ENCODE measurements at regions not wholly inside any gene's neighbourhood (a gene's known extent, or its start where the extent isn't known, plus 50 kb on each side); places are given as distances from the start of the nearest gene placed in this dataset.

DNA sequence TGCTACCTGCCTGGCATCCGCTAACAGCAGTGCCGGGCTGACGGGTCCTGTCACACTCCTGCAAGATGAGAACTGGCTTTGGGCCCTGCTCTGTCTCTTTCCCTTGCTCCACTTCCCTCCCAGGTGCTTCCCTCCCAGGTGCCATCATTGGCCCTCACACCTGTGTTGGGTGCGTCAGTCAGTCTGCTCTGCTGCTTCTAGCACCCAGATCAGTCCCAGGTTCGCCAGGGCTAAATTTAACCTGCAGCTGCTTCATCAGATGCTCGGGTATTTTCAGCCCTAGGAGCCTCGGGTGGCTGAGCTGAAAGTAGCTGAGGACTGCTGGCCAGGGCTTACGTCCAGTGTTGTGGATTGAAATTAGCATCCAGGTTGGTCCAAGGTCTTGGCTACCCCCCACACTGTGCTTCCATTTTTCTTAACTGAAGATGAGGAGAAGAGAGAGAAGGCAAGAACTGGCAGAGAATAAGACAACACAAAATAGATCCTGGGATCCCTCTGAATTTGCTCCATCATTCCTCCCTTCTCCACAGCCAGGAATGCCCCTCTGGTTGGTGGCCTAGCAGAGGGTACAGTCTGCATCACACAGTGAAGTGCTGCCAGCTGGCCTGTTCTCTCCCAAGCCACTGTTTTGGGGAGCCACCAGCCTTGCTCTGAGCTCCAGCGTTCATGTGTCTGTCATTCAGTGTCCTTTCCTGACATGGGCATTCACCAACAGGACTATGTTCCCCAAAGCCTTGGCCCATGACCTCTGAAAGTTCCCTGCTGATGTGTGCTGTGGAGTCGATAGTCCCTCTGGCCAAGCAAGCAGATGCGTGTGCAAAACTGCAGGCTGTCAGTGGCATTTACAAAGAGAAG lies 65.9 kb upstream of the SYPL1 start:
- no peak for DNase-seq
- Histone ChIP-seq H3K27me3 (no peaks in the 10 kb centered on the region), H3K4me1 (no peaks in the 10 kb centered on the region), H3K36me3 (no peaks in the 10 kb centered on the region), H3K4me3 (ENCODE audit: low read depth, low read length) (no peak overlapping the region), H3K9me3 (no peaks in the 10 kb centered on the region)
- TF ChIP-seq, protein P1, sequence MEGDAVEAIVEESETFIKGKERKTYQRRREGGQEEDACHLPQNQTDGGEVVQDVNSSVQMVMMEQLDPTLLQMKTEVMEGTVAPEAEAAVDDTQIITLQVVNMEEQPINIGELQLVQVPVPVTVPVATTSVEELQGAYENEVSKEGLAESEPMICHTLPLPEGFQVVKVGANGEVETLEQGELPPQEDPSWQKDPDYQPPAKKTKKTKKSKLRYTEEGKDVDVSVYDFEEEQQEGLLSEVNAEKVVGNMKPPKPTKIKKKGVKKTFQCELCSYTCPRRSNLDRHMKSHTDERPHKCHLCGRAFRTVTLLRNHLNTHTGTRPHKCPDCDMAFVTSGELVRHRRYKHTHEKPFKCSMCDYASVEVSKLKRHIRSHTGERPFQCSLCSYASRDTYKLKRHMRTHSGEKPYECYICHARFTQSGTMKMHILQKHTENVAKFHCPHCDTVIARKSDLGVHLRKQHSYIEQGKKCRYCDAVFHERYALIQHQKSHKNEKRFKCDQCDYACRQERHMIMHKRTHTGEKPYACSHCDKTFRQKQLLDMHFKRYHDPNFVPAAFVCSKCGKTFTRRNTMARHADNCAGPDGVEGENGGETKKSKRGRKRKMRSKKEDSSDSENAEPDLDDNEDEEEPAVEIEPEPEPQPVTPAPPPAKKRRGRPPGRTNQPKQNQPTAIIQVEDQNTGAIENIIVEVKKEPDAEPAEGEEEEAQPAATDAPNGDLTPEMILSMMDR (IDR thresholded peaks at IDR 0.05; ENCODE audit: low read depth, low read length), result no peak

DNA sequence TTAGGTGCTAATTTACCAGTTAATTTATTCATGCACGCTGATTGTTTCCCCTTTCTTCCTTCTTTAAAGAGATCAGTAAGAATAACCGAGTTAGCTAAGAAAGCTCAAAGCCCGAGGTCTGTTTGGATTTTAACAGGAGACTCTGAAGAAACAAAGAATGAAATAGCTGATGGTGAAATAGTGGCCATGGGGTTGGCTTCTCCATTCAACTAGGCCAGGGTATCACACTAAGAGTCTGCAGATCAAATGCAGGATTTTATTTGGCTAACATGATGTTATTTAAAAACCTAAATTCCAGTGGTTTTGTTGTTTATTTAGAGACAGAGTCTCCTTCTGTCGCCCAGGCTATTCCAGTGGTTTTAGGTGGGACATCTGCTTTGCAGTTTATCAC lies 65.2 kb upstream of the SYPL1 start:
- TF ChIP-seq, protein P1 (IDR thresholded peaks at IDR 0.05; ENCODE audit: low read depth, low read length), result no peak
- no peaks in the 10 kb centered on the region for H3K4me1 ChIP-seq

DNA sequence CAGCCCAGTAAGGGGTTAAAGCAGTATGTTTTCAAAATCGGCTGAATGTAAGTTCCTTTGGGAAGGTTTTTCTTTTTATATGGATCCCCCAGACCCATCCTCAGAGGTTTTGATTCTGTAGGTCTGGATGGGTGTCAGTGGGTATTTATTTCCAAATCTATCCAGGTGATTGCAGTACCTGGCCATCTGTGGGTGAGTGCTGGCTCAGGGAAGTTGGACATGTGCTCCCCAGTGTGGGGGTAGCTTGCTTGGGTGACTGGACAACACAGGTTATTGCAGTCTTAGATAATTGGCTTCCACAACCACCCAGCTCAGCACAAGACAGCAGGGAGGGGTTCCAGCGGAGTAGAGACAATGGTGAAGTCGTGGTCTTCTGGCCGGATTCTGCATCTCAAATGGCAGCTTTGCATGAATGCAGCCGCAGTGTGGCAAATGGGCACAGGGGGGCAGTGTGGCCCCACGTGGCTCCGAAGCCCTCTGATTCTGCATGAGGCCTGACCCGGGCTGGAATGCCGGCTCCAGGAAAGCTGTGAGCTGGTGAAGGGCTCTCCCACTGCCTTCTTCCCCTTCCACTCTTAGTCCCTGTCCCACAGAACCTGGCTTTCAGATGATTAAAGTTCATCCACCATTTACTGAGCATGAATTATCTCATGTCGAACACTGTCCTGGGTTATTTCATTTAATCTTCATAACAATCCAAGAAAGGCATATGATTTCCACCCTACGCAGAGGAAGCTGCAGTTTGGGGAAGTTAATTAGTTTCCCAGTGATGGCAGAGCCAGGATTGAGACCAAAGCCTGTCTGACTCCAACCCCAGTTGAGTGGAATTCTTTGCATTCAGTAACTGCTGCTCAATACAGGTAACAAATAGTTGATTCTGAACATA lies 64.5 kb upstream of the SYPL1 start:
- Histone ChIP-seq H3K27me3 (no peaks in the 10 kb centered on the region), H3K4me3 (ENCODE audit: low read depth, low read length) (no peak overlapping the region), H3K4me1 (no peaks in the 10 kb centered on the region), H3K36me3 (no peaks in the 10 kb centered on the region), H3K9me3 (no peaks in the 10 kb centered on the region)
- DNase-seq, result peak; percentile 84
- TF ChIP-seq, protein P1 (IDR thresholded peaks at IDR 0.05; ENCODE audit: low read depth, low read length), result peak; percentile 95

More for the DNA sequence above, 65.2 kb upstream of the SYPL1 start:
- H3K4me3 ChIP-seq (ENCODE audit: low read depth, low read length), result no peak overlapping the region
- no peaks in the 10 kb centered on the region for H3K36me3 ChIP-seq
- H3K9me3 ChIP-seq, result no peaks in the 10 kb centered on the region
- DNase-seq, result no peak
- no peaks in the 10 kb centered on the region for H3K27me3 ChIP-seq

DNA sequence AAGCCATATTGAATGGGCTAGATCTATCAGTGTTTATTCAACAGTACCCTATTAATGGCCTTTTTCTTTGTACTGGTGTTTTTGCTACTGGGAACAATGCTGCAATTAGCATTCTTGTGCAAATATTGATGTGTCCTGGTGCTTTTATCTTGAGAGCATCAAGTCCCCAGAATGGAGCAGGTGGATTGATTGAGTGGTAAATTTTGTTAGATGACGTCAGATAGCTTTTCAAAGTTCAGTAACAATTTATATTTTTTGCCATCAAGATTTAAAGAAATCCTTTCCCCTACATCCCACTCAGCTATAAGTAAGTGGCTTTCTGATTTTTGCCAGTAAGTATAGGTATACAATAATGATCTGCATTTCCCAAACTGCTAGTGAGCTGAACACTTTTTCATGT lies 63.4 kb upstream of the SYPL1 start:
- H3K36me3 ChIP-seq, result no peaks in the 10 kb centered on the region
- H3K9me3 ChIP-seq, result no peaks in the 10 kb centered on the region
- no peaks in the 10 kb centered on the region for H3K4me1 ChIP-seq
- no peak overlapping the region for H3K4me3 ChIP-seq (ENCODE audit: low read depth, low read length)
- no peaks in the 10 kb centered on the region for H3K27me3 ChIP-seq
- TF ChIP-seq, protein P1 (IDR thresholded peaks at IDR 0.05; ENCODE audit: low read depth, low read length), result no peak
- no peak for DNase-seq

DNA sequence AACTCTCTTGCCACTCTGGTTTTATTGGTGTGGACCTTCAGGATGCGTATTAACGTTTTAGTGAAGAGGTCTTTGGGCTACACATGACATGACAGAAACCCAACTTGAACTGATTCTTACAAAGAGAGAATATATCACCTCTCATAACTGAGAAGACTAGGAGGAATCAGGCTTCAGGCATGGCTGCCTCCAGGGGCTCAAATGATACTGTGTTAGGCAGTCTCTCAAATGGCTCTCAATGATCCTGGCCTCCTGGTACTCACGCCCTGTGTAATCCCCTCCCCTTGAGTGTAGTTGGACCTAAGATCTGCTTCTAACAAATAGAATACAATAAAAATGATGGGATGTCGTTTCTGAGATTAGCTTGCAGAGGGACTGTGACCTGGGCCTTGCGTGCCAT lies 58.5 kb upstream of the SYPL1 start:
- H3K4me3 ChIP-seq (ENCODE audit: low read depth, low read length), result no peak overlapping the region
- H3K27me3 ChIP-seq, result no peaks in the 10 kb centered on the region

More for the DNA sequence above, 58.5 kb upstream of the SYPL1 start:
- TF ChIP-seq, protein P1 (IDR thresholded peaks at IDR 0.05; ENCODE audit: low read depth, low read length), result no peak
- Histone ChIP-seq H3K9me3 (no peaks in the 10 kb centered on the region), H3K36me3 (no peaks in the 10 kb centered on the region), H3K4me1 (no peaks in the 10 kb centered on the region)
- no peak for DNase-seq
